Ovary (tissue), 3 donors: ENCODE measurements at regions not wholly inside any gene's neighbourhood (a gene's known extent, or its start where the extent isn't known, plus 50 kb on each side); places are given as distances from the start of the nearest gene placed in this dataset.

Source experiments
- EP300 ChIP-seq: sonication (generic); formaldehyde crosslinking; IDR thresholded peaks from one replicate; pipeline ENCODE4 v1.6.1; 2017; ENCODE audit warnings: antibody characterized with exemption
- POLR2A ChIP-seq: fragments of 450-650 bp; IDR thresholded peaks from one replicate; pipeline ENCODE4 v1.6.1; 2017; ENCODE audit warnings: antibody characterized with exemption, mild to moderate bottlenecking, moderate library complexity
- TF ChIP-seq, protein P1 (sequence below), 3 donors: fragments of 450-650 bp in 2 of 3; fragments of 200-600 bp in 1 of 3; IDR thresholded peaks; one replicate each; pipeline versions ENCODE4 v1.5.1 to v1.8.0; 2016 to 2022; ENCODE audit warnings: antibody characterized with exemption in 3 of 3, mild to moderate bottlenecking in 1 of 3
- donor health status: DM: no; HTN: no; CAD: no.

DNA sequence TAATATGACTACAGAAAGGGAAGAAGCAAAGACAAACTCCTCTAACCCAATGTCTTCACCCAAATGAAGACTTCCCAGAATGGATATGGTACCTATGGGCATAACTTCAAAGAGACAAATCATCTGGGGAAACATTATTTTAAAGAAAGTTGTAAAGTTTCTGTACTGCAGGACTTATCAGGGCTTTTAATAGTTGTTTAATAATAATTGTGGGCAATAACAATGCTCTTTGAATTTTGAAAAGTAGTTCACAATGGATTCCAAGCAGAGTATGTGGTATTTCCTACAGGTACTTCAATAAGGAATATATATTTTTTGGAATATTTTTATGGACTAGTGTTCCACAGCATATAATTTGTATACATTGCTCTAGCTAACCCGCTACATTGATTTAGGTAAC, 503.1 kb downstream of the MCTP2 start:
- TF ChIP-seq EP300 (no peak), POLR2A (no peak)
- TF ChIP-seq, protein P1, sequence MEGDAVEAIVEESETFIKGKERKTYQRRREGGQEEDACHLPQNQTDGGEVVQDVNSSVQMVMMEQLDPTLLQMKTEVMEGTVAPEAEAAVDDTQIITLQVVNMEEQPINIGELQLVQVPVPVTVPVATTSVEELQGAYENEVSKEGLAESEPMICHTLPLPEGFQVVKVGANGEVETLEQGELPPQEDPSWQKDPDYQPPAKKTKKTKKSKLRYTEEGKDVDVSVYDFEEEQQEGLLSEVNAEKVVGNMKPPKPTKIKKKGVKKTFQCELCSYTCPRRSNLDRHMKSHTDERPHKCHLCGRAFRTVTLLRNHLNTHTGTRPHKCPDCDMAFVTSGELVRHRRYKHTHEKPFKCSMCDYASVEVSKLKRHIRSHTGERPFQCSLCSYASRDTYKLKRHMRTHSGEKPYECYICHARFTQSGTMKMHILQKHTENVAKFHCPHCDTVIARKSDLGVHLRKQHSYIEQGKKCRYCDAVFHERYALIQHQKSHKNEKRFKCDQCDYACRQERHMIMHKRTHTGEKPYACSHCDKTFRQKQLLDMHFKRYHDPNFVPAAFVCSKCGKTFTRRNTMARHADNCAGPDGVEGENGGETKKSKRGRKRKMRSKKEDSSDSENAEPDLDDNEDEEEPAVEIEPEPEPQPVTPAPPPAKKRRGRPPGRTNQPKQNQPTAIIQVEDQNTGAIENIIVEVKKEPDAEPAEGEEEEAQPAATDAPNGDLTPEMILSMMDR (IDR thresholded peaks at IDR 0.05): no peak
